Peyer's patch (tissue), 4 donors: ENCODE measurements at regions not wholly inside any gene's neighbourhood (a gene's known extent, or its start where the extent isn't known, plus 50 kb on each side); places are given as distances from the start of the nearest gene placed in this dataset.

Experiments
- CTCF ChIP-seq, 6 experiments: fragments of 450-650 bp in 4 of 6; fragments of 200-600 bp in 2 of 6; sonication (generic) in 1 of 6; IDR thresholded peaks; one replicate each; pipeline ENCODE4 v1.5.1; 2017 to 2019; ENCODE audit warnings: antibody characterized with exemption in 6 of 6, mild to moderate bottlenecking in 3 of 6, moderate library complexity in 1 of 6
- POLR2A ChIP-seq, 2 donors: fragments of 450-650 bp; IDR thresholded peaks; one replicate each; pipeline ENCODE4 v1.5.1; 2017; ENCODE audit warnings: antibody characterized with exemption in 2 of 2, mild to moderate bottlenecking in 2 of 2, moderate library complexity in 2 of 2

DNA sequence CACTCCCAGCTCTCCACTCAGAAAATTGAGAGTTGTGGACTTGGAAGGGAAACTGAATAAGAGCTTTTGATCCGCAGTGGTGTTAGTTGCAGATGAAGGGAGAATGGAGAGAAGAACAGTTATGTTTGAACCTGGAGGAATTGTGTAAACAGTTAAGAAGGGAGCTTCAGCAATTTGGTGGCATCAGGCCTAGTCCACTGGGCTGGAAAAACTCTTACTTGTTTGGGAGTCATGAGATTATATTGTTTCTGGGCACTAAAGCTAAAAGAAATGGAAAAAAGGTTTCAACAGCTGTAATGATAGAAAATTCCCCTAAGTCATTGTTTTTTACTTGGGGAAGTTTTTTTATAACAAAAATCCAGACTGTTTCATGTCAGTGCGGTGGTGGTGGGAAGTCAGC lies 256.1 kb upstream of the C1orf87 start:
- no peak for TF ChIP-seq POLR2A (IDR thresholded peaks at IDR 0.05)
- TF ChIP-seq CTCF (IDR thresholded peaks at IDR 0.05): no peak
